IMR-90 (cell line): ENCODE measurements at regions not wholly inside any gene's neighbourhood (a gene's known extent, or its start where the extent isn't known, plus 50 kb on each side); places are given as distances from the start of the nearest gene placed in this dataset.

Experiments
- ATAC-seq: fragments of 200-7000 bp; cut with Tn5 transposase; 2 replicates; pipeline ENCODE4 v1.9.1; 2020; ENCODE audit warnings: low read depth, mild to moderate bottlenecking, moderate library complexity
- BruUV-seq: library from RNA; stranded (reverse); fragments of 400-500 nt; replicated peaks from 2 replicates; lab custom pipeline; 2021; lab: Mats Ljungman, UMichigan
- CTCF ChIA-PET: fragments of 300-600 bp; formaldehyde crosslinking; extraction: SDS; loops from one replicate; lab custom pipeline; 2021; ENCODE audit warnings: antibody characterized with exemption; lab: Yijun Ruan, JAX
- POLR2A ChIA-PET: fragments of 300-600 bp; sonication (Branson Sonifier 250); formaldehyde crosslinking; loops from one replicate; lab custom pipeline; 2022; ENCODE audit warnings: antibody characterized with exemption; ENCODE audit not compliant: unreplicated experiment; lab: Charles Lee
- DNase-seq: peaks from one replicate; pipeline ENCODE4 v3.0.0; 2013
- H2AFZ ChIP-seq: replicated peaks from 2 replicates; pipeline ENCODE3; 2013; ENCODE audit warnings: low read length, mild to moderate bottlenecking; ENCODE audit not compliant: poor library complexity
- H2AK5ac ChIP-seq: 2 replicates; pipeline ENCODE4 v1.6.1; 2013; ENCODE audit warnings: low read depth, low read length, inconsistent platforms
- H2AK9ac ChIP-seq: replicated peaks from 2 replicates; pipeline ENCODE3; 2013; ENCODE audit warnings: mild to moderate bottlenecking, low read depth, low read length, moderate library complexity; ENCODE audit not compliant: poor library complexity
- H2BK120ac ChIP-seq: 2 replicates; pipeline ENCODE4 v1.6.1; 2013; ENCODE audit warnings: low read depth, low read length, inconsistent platforms
- H2BK15ac ChIP-seq: 3 replicates; pipeline ENCODE4 v1.6.1; 2013; ENCODE audit warnings: low read depth, low read length, inconsistent platforms
- H2BK20ac ChIP-seq: 2 replicates; pipeline ENCODE4 v1.6.1; 2013; ENCODE audit warnings: low read depth, mild to moderate bottlenecking, inconsistent platforms, low read length, moderate library complexity
- H2BK5ac ChIP-seq: 2 replicates; pipeline ENCODE4 v1.6.1; 2013; ENCODE audit warnings: mild to moderate bottlenecking, low read depth, low read length, inconsistent platforms; ENCODE audit not compliant: poor library complexity, severe bottlenecking
- H3K14ac ChIP-seq: replicated peaks from 2 replicates; pipeline ENCODE4 v1.6.1; 2013; ENCODE audit warnings: low read depth, low read length, inconsistent platforms
- H3K18ac ChIP-seq: 2 replicates; pipeline ENCODE4 v1.6.1; 2013; ENCODE audit warnings: low read depth, low read length, control low read depth
- H3K23ac ChIP-seq: 2 replicates; pipeline ENCODE4 v1.6.1; 2013; ENCODE audit warnings: low read depth, low read length, inconsistent platforms
- H3K27ac ChIP-seq: 2 replicates; pipeline ENCODE4 v1.5.1; 2013; ENCODE audit warnings: mild to moderate bottlenecking, control low read depth, low read length; ENCODE audit not compliant: insufficient read depth
- H3K27me3 ChIP-seq: 2 replicates; pipeline ENCODE4 v1.6.1; 2013; ENCODE audit warnings: low read length; ENCODE audit not compliant: control insufficient read depth, insufficient read depth
- H3K36me3 ChIP-seq: 2 replicates; pipeline ENCODE4 v1.6.1; 2013; ENCODE audit warnings: low read length, mixed read lengths; ENCODE audit not compliant: control insufficient read depth, insufficient read depth
- H3K4ac ChIP-seq: 2 replicates; pipeline ENCODE4 v1.6.1; 2013; ENCODE audit warnings: low read depth, low read length, inconsistent platforms
- H3K4me1 ChIP-seq: 2 replicates; pipeline ENCODE4 v1.6.1; 2013; ENCODE audit warnings: low read length, mixed read lengths; ENCODE audit not compliant: control insufficient read depth, insufficient read depth
- H3K4me2 ChIP-seq: 2 replicates; pipeline ENCODE4 v1.6.1; 2013; ENCODE audit warnings: low read depth, mild to moderate bottlenecking, control low read depth, low read length, moderate library complexity
- H3K4me3 ChIP-seq: 2 replicates; pipeline ENCODE4 v1.5.1; 2013; ENCODE audit warnings: low read depth, mild to moderate bottlenecking, control low read depth, low read length, moderate library complexity; ENCODE audit not compliant: insufficient read depth
- H3K56ac ChIP-seq: 2 replicates; pipeline ENCODE4 v1.6.1; 2013; ENCODE audit warnings: low read length, inconsistent platforms; ENCODE audit not compliant: insufficient read depth; ENCODE audit errors: extremely low read depth
- H3K79me1 ChIP-seq, 2 experiments: 2 replicates each; pipeline ENCODE4 v1.6.1; 2013; ENCODE audit warnings: low read length in 2 of 2, inconsistent platforms in 1 of 2, low read depth in 1 of 2
- H3K9ac ChIP-seq: 2 replicates; pipeline ENCODE4 v1.6.1; 2013; ENCODE audit warnings: low read depth, low read length, control low read depth
- H3K9me1 ChIP-seq: 2 replicates; pipeline ENCODE4 v1.6.1; 2013; ENCODE audit warnings: low read length, inconsistent platforms; ENCODE audit not compliant: insufficient read depth
- H3K9me3 ChIP-seq: 2 replicates; pipeline ENCODE4 v1.6.1; 2013; ENCODE audit warnings: low read length; ENCODE audit not compliant: control insufficient read depth, insufficient read depth
- H4K20me1 ChIP-seq: 2 replicates; pipeline ENCODE4 v1.6.1; 2013; ENCODE audit warnings: low read length, inconsistent platforms; ENCODE audit not compliant: insufficient read depth
- H4K5ac ChIP-seq: 2 replicates; pipeline ENCODE4 v1.6.1; 2013; ENCODE audit warnings: mild to moderate bottlenecking, low read depth, low read length, control low read depth
- H4K8ac ChIP-seq, 2 experiments: 2 replicates each; pipeline ENCODE4 v1.6.1; 2013; ENCODE audit warnings: low read depth in 2 of 2, low read length in 2 of 2, control low read depth in 1 of 2, inconsistent platforms in 1 of 2
- H4K91ac ChIP-seq: 2 replicates; pipeline ENCODE4 v1.6.1; 2013; ENCODE audit warnings: low read depth, low read length, inconsistent platforms; ENCODE audit not compliant: insufficient read depth
- CEBPB ChIP-seq: IDR thresholded peaks from 2 replicates; pipeline ENCODE4 v1.6.1; 2012; ENCODE audit warnings: low read depth, low read length, improper control_type of control experiment
- CHD1 ChIP-seq: IDR thresholded peaks from 2 replicates; pipeline ENCODE4 v1.6.1; 2012; ENCODE audit warnings: low read depth, low read length, improper control_type of control experiment
- CTCF ChIP-seq: conservative IDR thresholded peaks from 2 replicates; pipeline ENCODE4 v1.5.1; 2012; ENCODE audit warnings: mild to moderate bottlenecking, low read depth, low read length, improper control_type of control experiment
- ELK1 ChIP-seq: fragments of 150-350 bp; IDR thresholded peaks from 2 replicates; pipeline ENCODE4 v1.6.1; 2016; ENCODE audit warnings: low read depth, mild to moderate bottlenecking, low read length, moderate library complexity, borderline replicate concordance
- FOS ChIP-seq: fragments of 150-350 bp; IDR thresholded peaks from 2 replicates; pipeline ENCODE4 v1.6.1; 2016; ENCODE audit warnings: low read depth, low read length
- MAZ ChIP-seq: IDR thresholded peaks from 2 replicates; pipeline ENCODE4 v1.6.1; 2012; ENCODE audit warnings: low read depth, mild to moderate bottlenecking, low read length, improper control_type of control experiment, moderate library complexity, borderline replicate concordance
- NFE2L2 ChIP-seq: fragments of 150-350 bp; IDR thresholded peaks from 2 replicates; pipeline ENCODE4 v1.6.1; 2016; ENCODE audit warnings: low read depth, mild to moderate bottlenecking, low read length
- POLR2A ChIP-seq: IDR thresholded peaks from 2 replicates; pipeline ENCODE4 v1.6.1; 2012; ENCODE audit warnings: mild to moderate bottlenecking, low read depth, low read length
- SMC3 ChIP-seq: fragments of 150-350 bp; IDR thresholded peaks from 2 replicates; pipeline ENCODE4 v1.6.1; 2016; ENCODE audit warnings: low read depth, mild to moderate bottlenecking, antibody characterized with exemption, low read length, moderate library complexity
- WGBS, 2 experiments: methylation state at CpG; one replicate each; pipeline versions ENCODE4 v1.1.5 to v1.1.7; 2013; ENCODE audit warnings: missing lambda C conversion rate in 2 of 2; ENCODE audit not compliant: insufficient read length in 1 of 2; ENCODE audit errors: extremely low coverage in 2 of 2; 5-methylcytosine and 5-hydroxymethylcytosine counted together
- dilution Hi-C: fragments of 300-500 bp; cut with HindIII; formaldehyde crosslinking; loops from one replicate; pipeline ENCODE4 v1.14.3; 2018; ENCODE audit warnings: low sequenced_read_pairs; ENCODE audit not compliant: unreplicated experiment
- in situ Hi-C: fragments of 300-500 bp; cut with MboI; formaldehyde crosslinking; loops from 3 replicates; pipeline ENCODE4 v1.14.3; 2019; ENCODE audit warnings: low sequenced_read_pairs, inconsistent platforms, mixed read lengths
- intact Hi-C: fragments of 100-400 bp; cut with micrococcal nuclease; formaldehyde crosslinking; loops from 2 replicates; pipeline ENCODE4 v1.10.0; 2022

- Histone ChIP-seq H3K79me1 (peaks cover 22 to 26% of the 10 kb centered on the region in 2 experiments; a peak in 3 of 4 replicates), H2AK9ac (no peak overlapping the region), H4K91ac (no peak overlapping the region), H2BK120ac (no peak overlapping the region), H2BK5ac (no peak overlapping the region), H2BK20ac (no peak overlapping the region), H3K4ac (no peak overlapping the region), H3K27ac (no peak overlapping the region), H4K20me1 (no peaks in the 10 kb centered on the region), H3K56ac (no peak overlapping the region), H3K9me1 (peaks cover 10% of the 10 kb centered on the region), H3K14ac (no peak overlapping the region), H3K9me3 (no peaks in the 10 kb centered on the region), H3K9ac (no peak overlapping the region), H3K27me3 (no peaks in the 10 kb centered on the region), H3K36me3 (peaks cover 1% of the 10 kb centered on the region; the same call in 1 of the 2 replicates), H4K8ac (no peak overlapping the region), H4K5ac (no peak overlapping the region), H2BK15ac (no peak overlapping the region), H3K18ac (no peak overlapping the region), H2AK5ac (no peak overlapping the region), H2AFZ (no peak overlapping the region), H3K23ac (no peak overlapping the region), H3K4me1 (peaks cover 2% of the 10 kb centered on the region; the same call in 1 of the 2 replicates), H3K4me3 (no peak overlapping the region), H3K4me2 (no peak overlapping the region)
- dilution Hi-C loops, result no loop called here
- ATAC-seq (no peak), DNase-seq (no peak)
- no TSS peak for BruUV-seq
- CTCF ChIA-PET, result no interaction called here
- 91% methylated on average over 4 of the region's 6 CpGs; no CpG with 5 or more reads in 1 of the 2 experiments for WGBS, 2 experiments
- POLR2A ChIA-PET, result no interaction called here
- in situ Hi-C loops, result no loop called here
- intact Hi-C loops, result no loop called here
- TF ChIP-seq ELK1, result no peak
- TF ChIP-seq CHD1, result no peak
- no peak for TF ChIP-seq POLR2A
- no peak for TF ChIP-seq NFE2L2
- no peak for TF ChIP-seq FOS
- TF ChIP-seq SMC3, result no peak
- TF ChIP-seq CTCF, result no peak
- TF ChIP-seq CEBPB, result no peak
- TF ChIP-seq MAZ, result no peak
Observed at GRCh38 chr14:89551432-89551831, 134.4 kb upstream of the FOXN3 start.
